H1 (cell line): ENCODE measurements at regions not wholly inside any gene's neighbourhood (a gene's known extent, or its start where the extent isn't known, plus 50 kb on each side); places are given as distances from the start of the nearest gene placed in this dataset.

Source experiments
- CTCF ChIA-PET: fragments of 300-600 bp; sonication (Branson Sonifier 250); formaldehyde crosslinking; loops from one replicate; lab custom pipeline; 2021; ENCODE audit not compliant: partially characterized antibody; lab: Charles Lee
- POLR2A ChIA-PET: fragments of 300-600 bp; sonication (Branson Sonifier 250); formaldehyde crosslinking; loops from one replicate; lab custom pipeline; 2021; ENCODE audit warnings: inconsistent platforms; ENCODE audit not compliant: partially characterized antibody; lab: Charles Lee
- DNase-seq, 2 experiments: peaks; one replicate each; pipeline versions ENCODE4 v3.0.0 to v3.0.0-alpha.2; 2010 to 2022; ENCODE audit warnings: low spot score in 2 of 2, low read depth in 1 of 2, mixed read lengths in 1 of 2
- FAIRE-seq: peaks from 2 replicates; lab custom pipeline; 2011; peaks lifted over from hg19 to GRCh38; lab: Jason Lieb, UNC
- H2AFZ ChIP-seq: 2 replicates; pipeline ENCODE4 v1.8.1; 2012; ENCODE audit warnings: low read length, inconsistent platforms
- H2AK5ac ChIP-seq: 2 replicates; pipeline ENCODE4 v1.6.1; 2013; ENCODE audit warnings: low read depth, low read length
- H2BK120ac ChIP-seq: replicated peaks from 2 replicates; pipeline ENCODE3; 2013; ENCODE audit warnings: low read depth, low read length, inconsistent platforms
- H2BK12ac ChIP-seq: 2 replicates; pipeline ENCODE4 v1.6.1; 2013; ENCODE audit warnings: low read depth, low read length
- H2BK15ac ChIP-seq: 2 replicates; pipeline ENCODE4 v1.6.1; 2013; ENCODE audit warnings: low read length
- H2BK20ac ChIP-seq: 2 replicates; pipeline ENCODE4 v1.6.1; 2013; ENCODE audit warnings: low read length
- H2BK5ac ChIP-seq: 2 replicates; pipeline ENCODE4 v1.6.1; 2013; ENCODE audit warnings: low read depth, low read length
- H3K14ac ChIP-seq: 2 replicates; pipeline ENCODE4 v1.6.1; 2013; ENCODE audit warnings: inconsistent platforms; ENCODE audit not compliant: insufficient read length
- H3K18ac ChIP-seq: 2 replicates; pipeline ENCODE4 v1.6.1; 2013; ENCODE audit warnings: low read length; ENCODE audit errors: extremely low read depth
- H3K23ac ChIP-seq: 2 replicates; pipeline ENCODE4 v1.6.1; 2013; ENCODE audit warnings: inconsistent platforms; ENCODE audit not compliant: insufficient read length
- H3K23me2 ChIP-seq: 2 replicates; pipeline ENCODE4 v1.6.1; 2013; ENCODE audit warnings: low read depth, low read length
- H3K27ac ChIP-seq: 2 replicates; pipeline ENCODE4 v1.6.1; 2011; ENCODE audit warnings: low read depth, low read length, inconsistent platforms
- H3K27me3 ChIP-seq, 4 experiments: replicated peaks in 1 of 4; 1 replicate in 1 of 4; 2 replicates in 3 of 4; pipeline versions ENCODE4 v1.6.1 to v1.8.1; 2011 to 2013; ENCODE audit warnings: low read length in 3 of 4, mild to moderate bottlenecking in 3 of 4, inconsistent platforms in 2 of 4, mixed read lengths in 2 of 4, moderate library complexity in 1 of 4; ENCODE audit not compliant: control insufficient read depth in 3 of 4, insufficient read depth in 3 of 4; ENCODE audit errors: extremely low read depth in 1 of 4
- H3K36me3 ChIP-seq, 4 experiments: 2 replicates each; pipeline versions ENCODE4 v1.6.1 to v1.8.1; 2011 to 2013; ENCODE audit warnings: mild to moderate bottlenecking in 4 of 4, low read length in 3 of 4, moderate library complexity in 2 of 4, control low read depth in 1 of 4, inconsistent platforms in 1 of 4; ENCODE audit not compliant: insufficient read depth in 4 of 4, control insufficient read depth in 2 of 4
- H3K4ac ChIP-seq: replicated peaks from 2 replicates; pipeline ENCODE3; 2013; ENCODE audit warnings: low read length, low read depth, mixed read lengths, inconsistent platforms; ENCODE audit not compliant: insufficient read length
- H3K4me1 ChIP-seq, 4 experiments: replicated peaks in 1 of 4; 1 replicate in 1 of 4; 2 replicates in 3 of 4; pipeline versions ENCODE4 v1.6.1 to v1.8.1; 2011 to 2013; ENCODE audit warnings: low read length in 3 of 4, inconsistent platforms in 2 of 4, mixed read lengths in 1 of 4; ENCODE audit not compliant: insufficient read depth in 4 of 4, control insufficient read depth in 3 of 4
- H3K4me2 ChIP-seq, 2 experiments: 2 replicates each; pipeline versions ENCODE4 v1.6.1 to v1.8.1; 2011 to 2013; ENCODE audit warnings: low read depth in 2 of 2, low read length in 2 of 2, control low read depth in 1 of 2, inconsistent platforms in 1 of 2, mild to moderate bottlenecking in 1 of 2; ENCODE audit not compliant: insufficient read depth in 1 of 2
- H3K4me3 ChIP-seq, 4 experiments: fragments of 200-600, 300-600 bp in 1 of 4; sonication (generic), shearing (Covaris generic), sonication (Bioruptor Twin) in 1 of 4; 2 replicates each; pipeline versions ENCODE4 v1.5.1 to v1.8.1; 2011 to 2016; ENCODE audit warnings: low read length in 4 of 4, low read depth in 3 of 4, control low read depth in 2 of 4, inconsistent platforms in 2 of 4, mild to moderate bottlenecking in 2 of 4, mixed read lengths in 1 of 4, moderate library complexity in 1 of 4; ENCODE audit not compliant: insufficient read depth in 2 of 4; ENCODE audit errors: extremely low read depth in 1 of 4
- H3K56ac ChIP-seq: replicated peaks from 2 replicates; pipeline ENCODE3; 2013; ENCODE audit warnings: low read depth, mild to moderate bottlenecking, mixed read lengths, low read length, inconsistent platforms; ENCODE audit not compliant: insufficient read length
- H3K79me1 ChIP-seq: 2 replicates; pipeline ENCODE4 v1.6.1; 2013; ENCODE audit warnings: low read depth, low read length, control low read depth
- H3K79me2 ChIP-seq, 2 experiments: 2 replicates each; pipeline versions ENCODE4 v1.6.1 to v1.8.1; 2012 to 2013; ENCODE audit warnings: low read length in 2 of 2, mild to moderate bottlenecking in 2 of 2, inconsistent platforms in 1 of 2; ENCODE audit not compliant: insufficient read depth in 2 of 2, control insufficient read depth in 1 of 2
- H3K9ac ChIP-seq, 4 experiments: replicated peaks in 1 of 4; 1 replicate in 1 of 4; 2 replicates in 3 of 4; pipeline versions ENCODE4 v1.6.1 to v1.8.1; 2011 to 2013; ENCODE audit warnings: low read depth in 3 of 4, low read length in 3 of 4, control low read depth in 2 of 4, mild to moderate bottlenecking in 2 of 4, moderate library complexity in 2 of 4, inconsistent platforms in 1 of 4; ENCODE audit errors: extremely low read depth in 1 of 4
- H3K9me3 ChIP-seq, 2 experiments: 2 replicates each; pipeline versions ENCODE4 v1.6.1 to v1.8.1; 2012 to 2013; ENCODE audit warnings: mild to moderate bottlenecking in 2 of 2, moderate library complexity in 2 of 2, control low read depth in 1 of 2, inconsistent platforms in 1 of 2, low read depth in 1 of 2, low read length in 1 of 2, mixed read lengths in 1 of 2; ENCODE audit not compliant: insufficient read depth in 2 of 2
- H4K20me1 ChIP-seq, 2 experiments: replicated peaks in 1 of 2; 2 replicates each; pipeline versions ENCODE3 to v1.8.1; 2011 to 2013; ENCODE audit warnings: inconsistent platforms in 2 of 2, low read length in 2 of 2, mild to moderate bottlenecking in 1 of 2; ENCODE audit not compliant: insufficient read depth in 2 of 2, control insufficient read depth in 1 of 2
- H4K5ac ChIP-seq: 2 replicates; pipeline ENCODE4 v1.6.1; 2013; ENCODE audit warnings: low read length, low read depth, mixed read lengths, inconsistent platforms; ENCODE audit not compliant: insufficient read length
- H4K8ac ChIP-seq: 2 replicates; pipeline ENCODE4 v1.8.0; 2013; ENCODE audit warnings: mild to moderate bottlenecking, moderate library complexity, low read length, inconsistent platforms; ENCODE audit not compliant: insufficient read depth; ENCODE audit errors: extremely low read depth
- H4K91ac ChIP-seq: replicated peaks from 2 replicates; pipeline ENCODE3; 2013; ENCODE audit warnings: low read length, mixed read lengths, inconsistent platforms; ENCODE audit not compliant: insufficient read length
- BCL11A ChIP-seq, 2 experiments: IDR thresholded peaks; one replicate each; pipeline ENCODE4 v1.6.1; 2011; ENCODE audit warnings: low read depth in 2 of 2, low read length in 2 of 2, mild to moderate bottlenecking in 2 of 2
- E2F6 ChIP-seq: IDR thresholded peaks from 2 replicates; pipeline ENCODE4 v1.6.1; 2012; ENCODE audit warnings: inconsistent platforms
- MAFK ChIP-seq: IDR thresholded peaks from 2 replicates; pipeline ENCODE4 v1.6.1; 2012; ENCODE audit warnings: low read depth, mild to moderate bottlenecking, improper control_type of control experiment, low read length
- POU5F1 ChIP-seq: IDR thresholded peaks from 2 replicates; pipeline ENCODE4 v1.6.1; 2011; ENCODE audit warnings: low read depth, mild to moderate bottlenecking, low read length, moderate library complexity
- SP2 ChIP-seq: IDR thresholded peaks from 2 replicates; pipeline ENCODE4 v1.6.1; 2012; ENCODE audit warnings: mild to moderate bottlenecking, low read length, inconsistent platforms
- WGBS, 2 experiments: shearing (Covaris generic) in 1 of 2; methylation state at CpG; one replicate each; pipeline versions ENCODE4 v1.1.6 to v1.1.7; 2013 to 2015; ENCODE audit warnings: low lambda C conversion rate in 2 of 2, mixed read lengths in 2 of 2, inconsistent platforms in 1 of 2, low coverage in 1 of 2, missing lambda C conversion rate in 1 of 2; ENCODE audit not compliant: insufficient replicate concordance in 2 of 2, insufficient coverage in 1 of 2, insufficient read length in 1 of 2; ENCODE audit errors: extremely low coverage in 1 of 2, missing lambda C conversion rate in 1 of 2; 5-methylcytosine and 5-hydroxymethylcytosine counted together

GRCh38 chr21:27581168-27581567 lies 614.3 kb upstream of the ADAMTS5 start:
- H3K4me3 ChIP-seq = no peak overlapping the region
- no peak overlapping the region for H4K8ac ChIP-seq
- no peak overlapping the region for H3K18ac ChIP-seq
- no peak overlapping the region for H3K4me2 ChIP-seq
- no peak overlapping the region for H2BK5ac ChIP-seq
- no peak overlapping the region for H3K4ac ChIP-seq
- no peaks in the 10 kb centered on the region for H3K23me2 ChIP-seq
- ChIA-PET POLR2A (no interaction called here), CTCF (interaction anchor here (1.4 kb wide), 1 partner anchor 18 kb away, joined by 4 read pairs; no protein-coding TSS in a partner anchor)
- H3K56ac ChIP-seq = no peak overlapping the region
- H4K5ac ChIP-seq = no peak overlapping the region
- H3K36me3 ChIP-seq = no peaks in the 10 kb centered on the region
- no peaks in the 10 kb centered on the region for H3K79me1 ChIP-seq
- H3K4me1 ChIP-seq = no peaks in the 10 kb centered on the region
- no peak for DNase-seq
- no peak for FAIRE-seq
- no peak overlapping the region for H3K27ac ChIP-seq
- no peak overlapping the region for H2BK15ac ChIP-seq
- H3K79me2 ChIP-seq = no peaks in the 10 kb centered on the region
- no peak overlapping the region for H4K91ac ChIP-seq
- TF ChIP-seq POU5F1 = no peak
- TF ChIP-seq E2F6 = no peak
- no peak for TF ChIP-seq SP2
- TF ChIP-seq BCL11A (IDR thresholded peaks at IDR 0.05; ENCODE audit: low read depth in 2 of 2, low read length in 2 of 2) = no peak
- TF ChIP-seq MAFK = no peak
- no peaks in the 10 kb centered on the region for H4K20me1 ChIP-seq
- H2AFZ ChIP-seq = no peak overlapping the region
- H2AK5ac ChIP-seq = no peak overlapping the region
- no peak overlapping the region for H3K23ac ChIP-seq
- no peak overlapping the region for H3K14ac ChIP-seq
- H3K9ac ChIP-seq = no peak overlapping the region
- WGBS, 2 experiments = 94% methylated on average over 4 of the region's 4 CpGs; no CpG with 5 or more reads in 1 of the 2 experiments
- no peak overlapping the region for H2BK120ac ChIP-seq
- no peaks in the 10 kb centered on the region for H3K27me3 ChIP-seq
- H2BK20ac ChIP-seq = no peak overlapping the region
- no peaks in the 10 kb centered on the region for H3K9me3 ChIP-seq
- H2BK12ac ChIP-seq = no peak overlapping the region
